ENCODE measurements at regions not wholly inside any gene's neighbourhood (a gene's known extent, or its start where the extent isn't known, plus 50 kb on each side); places are given as distances from the start of the nearest gene placed in this dataset.

GRCh38 chr2:83802604-83803003, 656.5 kb downstream of the SUCLG1 start:
- RAD21 ChIA-PET (ENCODE audit: unreplicated experiment): no interaction called here
- BruUV-seq (replicated peaks): no TSS peak
- intact Hi-C loops (cut with micrococcal nuclease; ENCODE audit: unreplicated experiment) (no loop called here), in situ Hi-C loops (cut with MboI) (no loop called here)
- no peak for DNase-seq (ENCODE audit: low read depth, low spot score)
- H3K4me1 ChIP-seq (ENCODE audit: control insufficient read depth, insufficient read depth, low read length): no peaks in the 10 kb centered on the region
- no peaks in the 10 kb centered on the region for H3K27me3 ChIP-seq (replicated peaks in 1 of 2; ENCODE audit: control insufficient read depth in 2 of 2, insufficient read depth in 2 of 2, low read length in 1 of 2)
- no peaks in the 10 kb centered on the region for H3K79me2 ChIP-seq (ENCODE audit: control insufficient read depth, insufficient read depth, low read length)
- CTCF ChIA-PET: no interaction called here
- H3K36me3 ChIP-seq (ENCODE audit: control insufficient read depth in 2 of 2, insufficient read depth in 2 of 2, low read length in 1 of 2): no peaks in the 10 kb centered on the region
- H3K9ac ChIP-seq (ENCODE audit: control insufficient read depth, insufficient read depth, low read length): no peak overlapping the region
- POLR2A ChIA-PET: interaction anchor here (0.6 kb wide), 1 partner anchor 645 kb away, joined by 5 read pairs; no protein-coding TSS in a partner anchor
- 37% methylated on average over 10 of the region's 10 CpGs for WGBS (ENCODE audit: insufficient coverage, insufficient replicate concordance, low lambda C conversion rate, missing lambda C conversion rate)
- no peak for TF ChIP-seq ZNF384 (IDR thresholded peaks at IDR 0.05; ENCODE audit: borderline replicate concordance, low read depth, low read length)
- no peak for TF ChIP-seq CHD1 (IDR thresholded peaks at IDR 0.05; ENCODE audit: low read depth, low read length)
- ATAC-seq: no peak
- H3K9me3 ChIP-seq (replicated peaks; ENCODE audit: control insufficient read depth, insufficient read depth, low read length): no peaks in the 10 kb centered on the region
- no peak overlapping the region for H3K27ac ChIP-seq (ENCODE audit: control insufficient read depth, insufficient read depth)
- SMC1A ChIA-PET (ENCODE audit: uncharacterized antibody, unreplicated experiment): no interaction called here
- no peaks in the 10 kb centered on the region for H4K20me1 ChIP-seq (ENCODE audit: control insufficient read depth, insufficient read depth)
- no peak overlapping the region for H2AFZ ChIP-seq (ENCODE audit: control insufficient read depth, low read depth, low read length)
- no peak overlapping the region for H3K4me2 ChIP-seq (ENCODE audit: control insufficient read depth, insufficient read depth)
- H3K4me3 ChIP-seq: no peak overlapping the region
- FAIRE-seq: no peak

GRCh38 chr2:83795777-83796176, 663.3 kb downstream of the SUCLG1 start:
- DNase-seq (ENCODE audit: low read depth, low spot score) (no peak), ATAC-seq (no peak), FAIRE-seq (no peak)
- ChIA-PET CTCF (no interaction called here), SMC1A (ENCODE audit: uncharacterized antibody, unreplicated experiment) (interaction anchor here (0.5 kb wide), 1 partner anchor 220 kb away, joined by 3 read pairs; no protein-coding TSS in a partner anchor), POLR2A (no interaction called here), RAD21 (ENCODE audit: unreplicated experiment) (no interaction called here)
- Histone ChIP-seq H3K36me3 (ENCODE audit: control insufficient read depth in 2 of 2, insufficient read depth in 2 of 2, low read length in 1 of 2) (no peaks in the 10 kb centered on the region), H3K27me3 (replicated peaks in 1 of 2; ENCODE audit: control insufficient read depth in 2 of 2, insufficient read depth in 2 of 2, low read length in 1 of 2) (no peaks in the 10 kb centered on the region), H3K9ac (ENCODE audit: control insufficient read depth, insufficient read depth, low read length) (no peak overlapping the region), H3K79me2 (ENCODE audit: control insufficient read depth, insufficient read depth, low read length) (no peaks in the 10 kb centered on the region), H3K4me2 (ENCODE audit: control insufficient read depth, insufficient read depth) (no peak overlapping the region), H3K4me3 (no peak overlapping the region), H3K27ac (ENCODE audit: control insufficient read depth, insufficient read depth) (no peak overlapping the region), H3K4me1 (ENCODE audit: control insufficient read depth, insufficient read depth, low read length) (no peaks in the 10 kb centered on the region), H4K20me1 (ENCODE audit: control insufficient read depth, insufficient read depth) (no peaks in the 10 kb centered on the region), H2AFZ (ENCODE audit: control insufficient read depth, low read depth, low read length) (no peak overlapping the region), H3K9me3 (replicated peaks; ENCODE audit: control insufficient read depth, insufficient read depth, low read length) (no peaks in the 10 kb centered on the region)
- in situ Hi-C loops (cut with MboI) (no loop called here), intact Hi-C loops (cut with micrococcal nuclease; ENCODE audit: unreplicated experiment) (no loop called here)
- no TSS peak for BruUV-seq (replicated peaks)
- 67% methylated on average over 3 of the region's 3 CpGs for WGBS (ENCODE audit: insufficient coverage, insufficient replicate concordance, low lambda C conversion rate, missing lambda C conversion rate)
- TF ChIP-seq PBX3 (IDR thresholded peaks at IDR 0.05; ENCODE audit: insufficient replicate concordance, low read depth, low read length) (no peak), TCF3 (IDR thresholded peaks at IDR 0.05; ENCODE audit: borderline replicate concordance, insufficient read depth, low read depth, low read length) (no peak), RELA (IDR thresholded peaks at IDR 0.05; ENCODE audit: borderline replicate concordance, partially characterized antibody) (no peak), PAX8 (IDR thresholded peaks at IDR 0.05) (no peak), CREM (IDR thresholded peaks at IDR 0.05; ENCODE audit: low read depth) (no peak), EED (IDR thresholded peaks at IDR 0.05; ENCODE audit: low read depth) (no peak), FOS (IDR thresholded peaks at IDR 0.05; ENCODE audit: borderline replicate concordance, extremely low read depth, insufficient read length) (no peak), HDAC2 (IDR thresholded peaks at IDR 0.05) (no peak), ESRRA (IDR thresholded peaks at IDR 0.05; ENCODE audit: low read length) (no peak), KLF5 (IDR thresholded peaks at IDR 0.05; ENCODE audit: partially characterized antibody) (no peak), NRF1 (conservative IDR thresholded peaks at IDR 0.05; ENCODE audit: low read depth, low read length) (no peak), MTA3 (IDR thresholded peaks at IDR 0.05; ENCODE audit: borderline replicate concordance, low read length) (no peak)
